ENCODE measurements at regions not wholly inside any gene's neighbourhood (a gene's known extent, or its start where the extent isn't known, plus 50 kb on each side); places are given as distances from the start of the nearest gene placed in this dataset.
"Not testable (repeated sequence)": the region's sequence is repeated elsewhere in the genome, so short reads cannot be mapped to it uniquely, and the experiment has no call there.

GRCh38 chr2:219747637-219748036 lies 120.2 kb downstream of the SLC4A3 start:
- in situ Hi-C loops (cut with MboI; ENCODE audit: low pct_ligation_motif_present in 1 of 4, low pct_unique_long_range_greater_than_20kb in 1 of 4, low sequenced_read_pairs in 3 of 4): loop anchor here in 1 of 4 donors (25.0 kb wide), 1 partner anchor 1840 kb away; no protein-coding TSS in a partner anchor
- intact Hi-C loops (cut with DNase I; ENCODE audit: low total_unique reads): no loop called here
- TF ChIP-seq EP300 (IDR thresholded peaks at IDR 0.05; ENCODE audit: low read depth): no peak
- no peak for TF ChIP-seq POLR2AphosphoS5 (IDR thresholded peaks at IDR 0.05)
- TF ChIP-seq CTCF (IDR thresholded peaks at IDR 0.05): no peak
- TF ChIP-seq POLR2A (IDR thresholded peaks at IDR 0.05): no peak
- Histone ChIP-seq H3K27ac (no peak overlapping the region), H3K27me3 (no peaks in the 10 kb centered on the region), H3K4me3 (no peak overlapping the region), H3K9me3 (no peaks in the 10 kb centered on the region), H3K36me3 (no peaks in the 10 kb centered on the region), H3K4me1 (no peaks in the 10 kb centered on the region)
- DNase-seq: no peak
- 88% methylated on average over 1 of the region's 1 CpG; no CpG with 5 or more reads in 1 of the 2 donors for WGBS, 2 donors (ENCODE audit: low coverage in 1 of 2)

GRCh38 chr2:219748671-219749570 lies 121.5 kb downstream of the SLC4A3 start:
- Histone ChIP-seq H3K36me3 (no peaks in the 10 kb centered on the region), H3K27ac (no peak overlapping the region), H3K9me3 (no peaks in the 10 kb centered on the region), H3K27me3 (no peaks in the 10 kb centered on the region), H3K4me1 (no peaks in the 10 kb centered on the region), H3K4me3 (no peak overlapping the region)
- intact Hi-C loops (cut with DNase I; ENCODE audit: low total_unique reads) (no loop called here), in situ Hi-C loops (cut with MboI; ENCODE audit: low pct_ligation_motif_present in 1 of 4, low pct_unique_long_range_greater_than_20kb in 1 of 4, low sequenced_read_pairs in 3 of 4) (loop anchor here in 1 of 4 donors (25.0 kb wide), 1 partner anchor 1838 kb away; no protein-coding TSS in a partner anchor)
- TF ChIP-seq CTCF (IDR thresholded peaks at IDR 0.05) (no peak), EP300 (IDR thresholded peaks at IDR 0.05; ENCODE audit: low read depth) (no peak), POLR2A (IDR thresholded peaks at IDR 0.05) (no peak), POLR2AphosphoS5 (IDR thresholded peaks at IDR 0.05) (no peak)
- 33 to 57% methylated on average over 4 of the region's 4 CpGs for WGBS, 2 donors (ENCODE audit: low coverage in 1 of 2)
- DNase-seq: no peak

DNA sequence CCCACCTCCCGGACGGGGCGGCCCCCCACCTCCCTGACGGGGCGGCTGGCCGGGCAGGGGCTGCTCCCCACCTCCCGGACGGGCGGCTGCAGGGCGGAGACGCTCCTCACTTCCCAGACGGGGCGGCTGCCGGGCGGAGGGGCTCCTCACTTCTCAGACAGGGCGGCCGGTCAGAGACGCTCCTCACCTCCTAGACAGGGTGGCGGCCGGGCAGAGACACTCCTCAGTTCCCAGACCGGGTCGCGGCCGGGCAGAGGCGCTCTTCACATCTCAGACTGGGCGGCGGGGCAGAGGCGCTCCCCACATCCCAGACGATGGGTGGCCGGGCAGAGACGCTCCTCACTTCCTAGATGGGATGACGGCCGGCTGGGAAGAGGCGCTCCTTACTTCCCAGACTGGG lies 123.7 kb downstream of the SLC4A3 start:
- in situ Hi-C loops (cut with MboI; ENCODE audit: low pct_ligation_motif_present in 1 of 4, low pct_unique_long_range_greater_than_20kb in 1 of 4, low sequenced_read_pairs in 3 of 4): not testable (repeated sequence)

GRCh38 chr2:219752726-219753125 lies 125.3 kb downstream of the SLC4A3 start:
- TF ChIP-seq POLR2A (IDR thresholded peaks at IDR 0.05): no peak
- TF ChIP-seq CTCF (IDR thresholded peaks at IDR 0.05): no peak
- no peak for TF ChIP-seq POLR2AphosphoS5 (IDR thresholded peaks at IDR 0.05)
- no peak for TF ChIP-seq EP300 (IDR thresholded peaks at IDR 0.05; ENCODE audit: low read depth)
- Histone ChIP-seq H3K36me3 (no peaks in the 10 kb centered on the region), H3K27ac (no peak overlapping the region), H3K4me3 (no peak overlapping the region), H3K9me3 (no peaks in the 10 kb centered on the region), H3K27me3 (no peaks in the 10 kb centered on the region), H3K4me1 (no peaks in the 10 kb centered on the region)
- 36 to 37% methylated on average over 2 of the region's 2 CpGs for WGBS, 2 donors (ENCODE audit: low coverage in 1 of 2)
- intact Hi-C loops (cut with DNase I; ENCODE audit: low total_unique reads) (no loop called here), in situ Hi-C loops (cut with MboI; ENCODE audit: low pct_ligation_motif_present in 1 of 4, low pct_unique_long_range_greater_than_20kb in 1 of 4, low sequenced_read_pairs in 3 of 4) (no loop called here)
- no peak for DNase-seq

More for the DNA sequence above, 123.7 kb downstream of the SLC4A3 start:
- H3K27me3 ChIP-seq; DNase-seq; H3K27ac ChIP-seq; H3K9me3 ChIP-seq; H3K4me3 ChIP-seq; H3K36me3 ChIP-seq; H3K4me1 ChIP-seq; intact Hi-C loops (cut with DNase I; ENCODE audit: low total_unique reads): not testable (repeated sequence)
- WGBS, 2 donors (ENCODE audit: low coverage in 1 of 2): 98% methylated on average over 16 of the region's 34 CpGs; no CpG with 5 or more reads in 1 of the 2 donors

Measured in transverse colon (tissue), 4 donors.